DND-41 (cell line): ENCODE measurements at regions not wholly inside any gene's neighbourhood (a gene's known extent, or its start where the extent isn't known, plus 50 kb on each side); places are given as distances from the start of the nearest gene placed in this dataset.

ENCODE experiments used
- EZH2 ChIP-seq: IDR thresholded peaks from 3 replicates; pipeline ENCODE4 v1.6.1; 2012; ENCODE audit warnings: borderline replicate concordance, low read depth, mild to moderate bottlenecking, moderate library complexity, low read length, inconsistent platforms; ENCODE audit not compliant: severe bottlenecking
- TF ChIP-seq, protein P1 (sequence below): IDR thresholded peaks from 2 replicates; pipeline ENCODE4 v1.5.1; 2012; ENCODE audit warnings: borderline replicate concordance, low read length, moderate library complexity, mild to moderate bottlenecking; ENCODE audit not compliant: poor library complexity, severe bottlenecking; ENCODE audit errors: extremely low read depth

- TF ChIP-seq, protein P1, sequence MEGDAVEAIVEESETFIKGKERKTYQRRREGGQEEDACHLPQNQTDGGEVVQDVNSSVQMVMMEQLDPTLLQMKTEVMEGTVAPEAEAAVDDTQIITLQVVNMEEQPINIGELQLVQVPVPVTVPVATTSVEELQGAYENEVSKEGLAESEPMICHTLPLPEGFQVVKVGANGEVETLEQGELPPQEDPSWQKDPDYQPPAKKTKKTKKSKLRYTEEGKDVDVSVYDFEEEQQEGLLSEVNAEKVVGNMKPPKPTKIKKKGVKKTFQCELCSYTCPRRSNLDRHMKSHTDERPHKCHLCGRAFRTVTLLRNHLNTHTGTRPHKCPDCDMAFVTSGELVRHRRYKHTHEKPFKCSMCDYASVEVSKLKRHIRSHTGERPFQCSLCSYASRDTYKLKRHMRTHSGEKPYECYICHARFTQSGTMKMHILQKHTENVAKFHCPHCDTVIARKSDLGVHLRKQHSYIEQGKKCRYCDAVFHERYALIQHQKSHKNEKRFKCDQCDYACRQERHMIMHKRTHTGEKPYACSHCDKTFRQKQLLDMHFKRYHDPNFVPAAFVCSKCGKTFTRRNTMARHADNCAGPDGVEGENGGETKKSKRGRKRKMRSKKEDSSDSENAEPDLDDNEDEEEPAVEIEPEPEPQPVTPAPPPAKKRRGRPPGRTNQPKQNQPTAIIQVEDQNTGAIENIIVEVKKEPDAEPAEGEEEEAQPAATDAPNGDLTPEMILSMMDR, result no peak
- TF ChIP-seq EZH2, result no peak
These were observed 185.2 kb downstream of the AEBP2 start for GRCh38 chr12:19624491-19624890.
